Fibroblast of villous mesenchyme (primary cell): ENCODE measurements at regions not wholly inside any gene's neighbourhood (a gene's known extent, or its start where the extent isn't known, plus 50 kb on each side); places are given as distances from the start of the nearest gene placed in this dataset.

Source experiments
- DNase-seq: peaks from one replicate; pipeline ENCODE4 v3.0.0-alpha.2; 2010; ENCODE audit warnings: low read depth
- H3K4me3 ChIP-seq: 2 replicates; pipeline ENCODE4 v1.5.1; 2011; ENCODE audit warnings: low read depth, mild to moderate bottlenecking, low read length
- TF ChIP-seq, protein P1 (sequence below): IDR thresholded peaks from 2 replicates; pipeline ENCODE4 v1.5.1; 2012; ENCODE audit warnings: low read depth, mild to moderate bottlenecking, low read length; ENCODE audit not compliant: insufficient read depth

DNA sequence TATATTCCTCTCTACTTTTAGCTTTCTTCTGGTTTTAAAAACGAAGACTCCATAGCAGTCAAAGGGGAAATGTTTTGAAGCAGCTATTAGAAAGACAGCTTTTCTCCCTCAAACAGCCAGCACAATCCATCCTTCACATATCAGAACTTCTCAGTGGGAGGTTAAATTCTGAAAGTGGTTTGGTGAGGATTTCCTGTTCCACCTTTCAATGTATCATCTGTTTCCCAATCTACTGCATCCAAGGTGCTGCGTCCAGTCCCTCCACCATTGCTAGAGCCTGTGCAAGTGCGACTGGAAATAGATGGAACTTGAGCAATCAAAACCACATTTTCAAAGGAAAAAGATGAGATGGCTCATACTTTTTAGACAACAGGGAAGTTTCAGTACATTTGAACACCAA lies 508.3 kb upstream of the ARID1B start:
- no peak overlapping the region for H3K4me3 ChIP-seq
- no peak for DNase-seq
- TF ChIP-seq, protein P1, sequence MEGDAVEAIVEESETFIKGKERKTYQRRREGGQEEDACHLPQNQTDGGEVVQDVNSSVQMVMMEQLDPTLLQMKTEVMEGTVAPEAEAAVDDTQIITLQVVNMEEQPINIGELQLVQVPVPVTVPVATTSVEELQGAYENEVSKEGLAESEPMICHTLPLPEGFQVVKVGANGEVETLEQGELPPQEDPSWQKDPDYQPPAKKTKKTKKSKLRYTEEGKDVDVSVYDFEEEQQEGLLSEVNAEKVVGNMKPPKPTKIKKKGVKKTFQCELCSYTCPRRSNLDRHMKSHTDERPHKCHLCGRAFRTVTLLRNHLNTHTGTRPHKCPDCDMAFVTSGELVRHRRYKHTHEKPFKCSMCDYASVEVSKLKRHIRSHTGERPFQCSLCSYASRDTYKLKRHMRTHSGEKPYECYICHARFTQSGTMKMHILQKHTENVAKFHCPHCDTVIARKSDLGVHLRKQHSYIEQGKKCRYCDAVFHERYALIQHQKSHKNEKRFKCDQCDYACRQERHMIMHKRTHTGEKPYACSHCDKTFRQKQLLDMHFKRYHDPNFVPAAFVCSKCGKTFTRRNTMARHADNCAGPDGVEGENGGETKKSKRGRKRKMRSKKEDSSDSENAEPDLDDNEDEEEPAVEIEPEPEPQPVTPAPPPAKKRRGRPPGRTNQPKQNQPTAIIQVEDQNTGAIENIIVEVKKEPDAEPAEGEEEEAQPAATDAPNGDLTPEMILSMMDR, result no peak

DNA sequence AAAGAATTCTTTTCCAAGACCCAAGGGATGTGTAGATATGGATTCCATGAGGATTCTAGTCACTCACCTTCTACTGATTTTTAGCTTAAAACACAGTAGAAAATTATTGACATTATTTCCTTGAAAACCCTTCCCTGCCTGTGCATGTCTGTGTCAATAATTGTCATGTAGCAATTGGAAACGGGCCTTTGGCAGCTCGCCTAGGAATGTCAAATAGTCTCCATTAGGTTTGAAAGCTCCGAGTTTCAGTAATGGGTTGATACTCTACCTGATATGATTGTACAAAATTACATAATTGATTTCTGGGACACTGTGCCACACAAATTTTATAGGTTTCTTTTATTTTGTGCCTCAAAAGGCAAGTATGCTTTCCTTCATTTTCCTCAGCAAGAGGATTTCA lies 515.2 kb upstream of the ARID1B start:
- DNase-seq, result no peak
- no peak overlapping the region for H3K4me3 ChIP-seq
- TF ChIP-seq, protein P1, result no peak

DNA sequence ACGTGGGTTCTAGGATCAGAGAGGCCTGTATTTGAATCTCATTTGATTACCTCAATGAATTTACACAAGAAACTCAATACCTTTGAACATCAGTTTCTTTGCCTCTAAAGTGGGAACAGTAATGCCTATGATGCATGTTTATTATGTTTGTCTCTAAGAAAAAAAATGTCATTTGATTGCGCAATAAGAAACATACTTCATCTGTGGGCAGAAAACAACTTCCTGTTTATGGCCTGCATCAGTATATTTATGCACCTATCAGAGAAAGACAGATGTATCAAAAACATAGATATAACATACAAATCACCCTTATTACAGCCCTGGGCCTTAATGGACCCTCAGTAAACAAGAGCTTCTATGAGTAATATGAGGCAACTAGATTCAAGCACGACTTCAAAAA lies 516.4 kb upstream of the ARID1B start:
- no peak overlapping the region for H3K4me3 ChIP-seq
- no peak for DNase-seq
- TF ChIP-seq, protein P1, result no peak

DNA sequence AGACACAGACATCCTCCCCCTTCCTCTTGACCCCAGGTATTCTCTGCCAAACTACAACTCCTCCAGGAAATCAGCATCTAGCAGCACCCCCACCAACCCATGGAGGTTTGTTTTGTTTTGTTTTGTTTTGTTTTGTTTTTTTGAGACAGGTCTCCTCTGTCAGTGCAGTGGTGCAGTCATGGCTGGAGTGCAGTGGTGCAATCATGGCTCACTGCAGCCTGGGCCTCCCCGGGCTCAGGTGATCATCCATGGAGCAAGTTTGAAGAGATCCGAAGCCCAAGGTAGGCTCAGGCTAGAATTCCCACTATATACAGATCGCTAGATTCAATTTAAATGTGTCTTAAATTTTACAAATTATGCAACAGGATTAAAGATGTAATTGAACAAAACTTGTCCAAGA lies 518.2 kb upstream of the ARID1B start:
- DNase-seq, result no peak
- H3K4me3 ChIP-seq, result no peak overlapping the region
- TF ChIP-seq, protein P1, result no peak

DNA sequence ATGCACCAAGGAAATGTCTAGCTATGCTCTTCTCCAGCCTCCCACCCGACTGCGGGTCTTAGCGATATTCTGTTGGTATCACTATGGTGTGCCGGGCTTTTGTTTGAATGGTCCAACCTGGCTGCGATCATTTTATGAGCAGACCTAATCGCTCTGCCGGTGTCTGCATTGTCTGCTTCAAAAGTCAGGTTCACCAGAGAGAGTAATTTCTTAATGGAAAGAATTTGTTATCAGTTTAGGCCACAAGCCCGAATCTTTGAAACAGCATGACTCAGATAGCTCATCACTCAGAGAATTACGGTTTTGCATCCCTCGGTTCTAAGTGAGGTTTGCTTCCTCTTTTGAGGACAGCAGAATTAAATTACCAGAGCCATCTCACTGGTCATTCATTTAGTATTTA lies 521.0 kb upstream of the ARID1B start:
- TF ChIP-seq, protein P1, result no peak
- no peak overlapping the region for H3K4me3 ChIP-seq
- DNase-seq, result no peak

DNA sequence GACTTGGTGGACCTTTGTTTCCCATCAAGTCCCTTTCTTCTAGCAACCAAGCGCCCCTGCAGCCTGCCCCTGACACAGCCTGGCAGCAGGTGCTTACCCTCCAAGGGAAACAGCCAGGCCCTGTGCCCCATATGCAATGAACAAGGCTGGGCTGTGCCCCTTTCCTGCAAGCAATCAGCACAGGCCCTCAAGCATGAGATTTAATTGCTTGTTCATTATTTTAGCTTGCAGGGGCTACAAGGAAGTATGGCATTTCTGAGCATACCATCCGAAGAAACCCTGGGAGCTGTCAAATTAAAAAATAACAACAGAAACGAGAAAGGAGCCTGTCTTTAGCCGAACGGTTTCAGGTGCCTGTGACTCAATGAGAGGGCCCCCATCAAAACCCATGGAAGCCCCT lies 522.9 kb upstream of the ARID1B start:
- TF ChIP-seq, protein P1, result no peak
- H3K4me3 ChIP-seq, result no peak overlapping the region
- DNase-seq, result no peak

DNA sequence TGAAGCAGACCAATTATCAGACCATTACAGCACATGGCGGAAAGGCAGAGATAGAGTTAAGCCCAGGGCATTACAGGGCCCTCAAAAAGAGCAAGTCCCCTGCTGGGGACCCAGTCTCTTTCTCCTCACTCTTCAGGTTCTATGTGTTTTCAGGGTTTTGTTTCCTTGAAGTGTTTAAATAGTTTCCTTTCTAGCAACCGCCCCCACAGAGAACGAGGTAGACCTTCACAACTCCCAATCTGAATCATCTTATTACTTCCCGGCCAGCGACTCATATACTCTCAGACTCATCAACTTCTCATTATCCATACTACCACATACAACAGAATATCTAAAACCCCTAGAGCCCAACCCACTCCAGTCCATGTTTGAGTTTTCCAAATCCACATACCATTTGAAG lies 526.6 kb upstream of the ARID1B start:
- TF ChIP-seq, protein P1, result no peak
- H3K4me3 ChIP-seq, result no peak overlapping the region
- DNase-seq, result no peak
